ENCODE measurements at regions not wholly inside any gene's neighbourhood (a gene's known extent, or its start where the extent isn't known, plus 50 kb on each side); places are given as distances from the start of the nearest gene placed in this dataset.

DNA sequence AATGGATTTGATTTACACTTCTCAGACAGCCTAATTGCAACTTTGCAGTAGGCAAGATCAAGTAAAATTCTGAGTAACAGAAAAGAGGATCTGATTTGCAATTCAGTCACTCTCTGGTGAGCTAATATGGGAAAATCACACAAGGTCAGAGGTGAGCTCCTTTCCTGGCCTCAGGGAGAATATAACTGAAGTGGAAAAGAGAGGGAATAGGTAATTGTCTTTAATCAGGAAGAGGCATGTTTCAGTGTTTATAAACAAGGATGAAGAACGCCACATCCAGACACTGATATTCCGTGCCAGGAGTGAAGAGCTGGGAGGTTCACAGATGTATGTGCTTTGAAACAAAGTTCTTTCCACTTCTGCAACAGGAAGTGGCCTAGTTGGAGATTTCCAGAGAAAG, 127.1 kb downstream of the ETAA1 start:
- TF ChIP-seq, protein P1, sequence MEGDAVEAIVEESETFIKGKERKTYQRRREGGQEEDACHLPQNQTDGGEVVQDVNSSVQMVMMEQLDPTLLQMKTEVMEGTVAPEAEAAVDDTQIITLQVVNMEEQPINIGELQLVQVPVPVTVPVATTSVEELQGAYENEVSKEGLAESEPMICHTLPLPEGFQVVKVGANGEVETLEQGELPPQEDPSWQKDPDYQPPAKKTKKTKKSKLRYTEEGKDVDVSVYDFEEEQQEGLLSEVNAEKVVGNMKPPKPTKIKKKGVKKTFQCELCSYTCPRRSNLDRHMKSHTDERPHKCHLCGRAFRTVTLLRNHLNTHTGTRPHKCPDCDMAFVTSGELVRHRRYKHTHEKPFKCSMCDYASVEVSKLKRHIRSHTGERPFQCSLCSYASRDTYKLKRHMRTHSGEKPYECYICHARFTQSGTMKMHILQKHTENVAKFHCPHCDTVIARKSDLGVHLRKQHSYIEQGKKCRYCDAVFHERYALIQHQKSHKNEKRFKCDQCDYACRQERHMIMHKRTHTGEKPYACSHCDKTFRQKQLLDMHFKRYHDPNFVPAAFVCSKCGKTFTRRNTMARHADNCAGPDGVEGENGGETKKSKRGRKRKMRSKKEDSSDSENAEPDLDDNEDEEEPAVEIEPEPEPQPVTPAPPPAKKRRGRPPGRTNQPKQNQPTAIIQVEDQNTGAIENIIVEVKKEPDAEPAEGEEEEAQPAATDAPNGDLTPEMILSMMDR (IDR thresholded peaks at IDR 0.05), result no peak
- no peak for TF ChIP-seq POLR2A (IDR thresholded peaks at IDR 0.05)

Data from body of pancreas (tissue), 4 donors.